ENCODE measurements at regions not wholly inside any gene's neighbourhood (a gene's known extent, or its start where the extent isn't known, plus 50 kb on each side); places are given as distances from the start of the nearest gene placed in this dataset.

DNA sequence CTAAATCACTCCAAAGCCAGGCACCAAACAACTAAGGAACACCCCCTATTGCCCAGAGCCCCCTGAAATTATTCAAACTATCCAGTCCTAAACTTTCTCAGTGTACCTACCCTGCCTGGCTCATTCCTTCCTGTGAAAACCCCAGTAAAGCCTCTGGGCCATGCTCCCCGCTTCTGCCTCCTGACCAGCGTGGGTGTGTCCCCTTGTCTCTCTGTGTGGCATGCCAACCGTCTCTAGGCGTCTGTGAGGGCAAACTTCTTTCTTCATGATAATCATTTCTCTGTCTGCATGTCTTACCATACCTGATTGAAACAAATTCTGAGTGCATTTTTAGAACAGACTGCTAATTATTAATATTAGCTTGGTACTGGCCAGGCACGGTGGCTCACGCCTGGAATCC lies 75.1 kb upstream of the EPCAM start:
- Mint-ChIP-seq H3K27ac (no peak overlapping the region), H3K27me3 (no peaks in the 10 kb centered on the region), H3K9me3 (ENCODE audit: insufficient read depth) (no peaks in the 10 kb centered on the region), H3K4me1 (peaks cover 4% of the 10 kb centered on the region), H3K4me3 (no peak overlapping the region)
- H3K9me3 ChIP-seq (ENCODE audit: control extremely low read depth in 1 of 3, control insufficient read depth in 2 of 3, insufficient read depth in 1 of 3, low read length in 2 of 3), result no peaks in the 10 kb centered on the region
- ChIA-PET POLR2A (no interaction called here), CTCF (no interaction called here)
- H3K4me2 ChIP-seq (replicated peaks; ENCODE audit: low read depth, low read length, poor library complexity, severe bottlenecking), result no peak overlapping the region
- no peak for ATAC-seq (ENCODE audit: low read depth)
- no peaks in the 10 kb centered on the region for H3K27me3 ChIP-seq (replicated peaks in 1 of 4; ENCODE audit: control extremely low read depth in 1 of 4, control insufficient read depth in 3 of 4, insufficient read depth in 4 of 4, low read length in 3 of 4)
- H3K4me1 ChIP-seq (ENCODE audit: control insufficient read depth in 2 of 2, insufficient read depth in 2 of 2, low read length in 2 of 2), result no peaks in the 10 kb centered on the region
- no peaks in the 10 kb centered on the region for H3K79me2 ChIP-seq (ENCODE audit: control insufficient read depth, insufficient read depth, low read length)
- H3K36me3 ChIP-seq (replicated peaks in 1 of 2; ENCODE audit: control extremely low read depth in 1 of 2, control insufficient read depth in 1 of 2, extremely low read depth in 1 of 2, insufficient read depth in 2 of 2, low read length in 1 of 2), result no peaks in the 10 kb centered on the region
- no peak overlapping the region for H3K27ac ChIP-seq (ENCODE audit: low read length in 2 of 2)
- WGBS (ENCODE audit: insufficient coverage), result 97% methylated on average over 4 of the region's 6 CpGs
- H3K4me3 ChIP-seq (ENCODE audit: control extremely low read depth in 1 of 5, extremely low read depth in 1 of 5, insufficient read depth in 1 of 5, low read depth in 2 of 5, low read length in 4 of 5), result no peak overlapping the region
- H4K20me1 ChIP-seq (ENCODE audit: control insufficient read depth, insufficient read depth, low read length, poor library complexity, severe bottlenecking), result no peaks in the 10 kb centered on the region
- no peak for TF ChIP-seq EZH2 (IDR thresholded peaks at IDR 0.05; ENCODE audit: borderline replicate concordance, insufficient read depth, low read depth, low read length, poor library complexity, severe bottlenecking)
- TF ChIP-seq, protein P1, sequence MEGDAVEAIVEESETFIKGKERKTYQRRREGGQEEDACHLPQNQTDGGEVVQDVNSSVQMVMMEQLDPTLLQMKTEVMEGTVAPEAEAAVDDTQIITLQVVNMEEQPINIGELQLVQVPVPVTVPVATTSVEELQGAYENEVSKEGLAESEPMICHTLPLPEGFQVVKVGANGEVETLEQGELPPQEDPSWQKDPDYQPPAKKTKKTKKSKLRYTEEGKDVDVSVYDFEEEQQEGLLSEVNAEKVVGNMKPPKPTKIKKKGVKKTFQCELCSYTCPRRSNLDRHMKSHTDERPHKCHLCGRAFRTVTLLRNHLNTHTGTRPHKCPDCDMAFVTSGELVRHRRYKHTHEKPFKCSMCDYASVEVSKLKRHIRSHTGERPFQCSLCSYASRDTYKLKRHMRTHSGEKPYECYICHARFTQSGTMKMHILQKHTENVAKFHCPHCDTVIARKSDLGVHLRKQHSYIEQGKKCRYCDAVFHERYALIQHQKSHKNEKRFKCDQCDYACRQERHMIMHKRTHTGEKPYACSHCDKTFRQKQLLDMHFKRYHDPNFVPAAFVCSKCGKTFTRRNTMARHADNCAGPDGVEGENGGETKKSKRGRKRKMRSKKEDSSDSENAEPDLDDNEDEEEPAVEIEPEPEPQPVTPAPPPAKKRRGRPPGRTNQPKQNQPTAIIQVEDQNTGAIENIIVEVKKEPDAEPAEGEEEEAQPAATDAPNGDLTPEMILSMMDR (IDR thresholded peaks at IDR 0.05), result no peak
- no peak overlapping the region for H2AFZ ChIP-seq (ENCODE audit: insufficient read depth, low read depth, low read length, poor library complexity, severe bottlenecking)
- intact Hi-C loops (cut with micrococcal nuclease), result no loop called here
- H3K9ac ChIP-seq (ENCODE audit: low read length), result no peak overlapping the region
- no peak for DNase-seq

DNA sequence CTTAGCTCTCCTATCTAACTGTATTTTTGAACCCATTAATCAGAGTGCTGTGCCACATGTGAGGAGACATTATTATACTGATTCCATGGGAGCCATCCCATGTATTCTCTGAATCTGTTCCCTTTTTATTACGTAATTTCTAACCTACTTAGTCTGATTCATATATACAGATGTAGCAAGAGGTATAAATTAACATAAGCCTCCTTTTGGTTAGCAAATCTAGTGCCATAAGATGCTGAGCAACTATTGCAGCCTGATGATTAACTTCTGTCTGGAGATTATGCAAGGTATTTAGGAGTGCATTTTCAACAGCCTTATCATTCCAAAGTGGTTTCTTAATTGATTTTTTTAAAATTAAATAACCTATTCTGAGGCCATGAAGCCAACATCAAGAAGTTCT lies 80.2 kb upstream of the EPCAM start:
- Histone ChIP-seq H3K27me3 (replicated peaks in 1 of 4; ENCODE audit: control extremely low read depth in 1 of 4, control insufficient read depth in 3 of 4, insufficient read depth in 4 of 4, low read length in 3 of 4) (no peaks in the 10 kb centered on the region), H4K20me1 (ENCODE audit: control insufficient read depth, insufficient read depth, low read length, poor library complexity, severe bottlenecking) (no peaks in the 10 kb centered on the region), H3K4me3 (ENCODE audit: control extremely low read depth in 1 of 5, extremely low read depth in 1 of 5, insufficient read depth in 1 of 5, low read depth in 2 of 5, low read length in 4 of 5) (no peak overlapping the region), H3K79me2 (ENCODE audit: control insufficient read depth, insufficient read depth, low read length) (no peaks in the 10 kb centered on the region), H3K9me3 (ENCODE audit: control extremely low read depth in 1 of 3, control insufficient read depth in 2 of 3, insufficient read depth in 1 of 3, low read length in 2 of 3) (no peaks in the 10 kb centered on the region), H3K27ac (ENCODE audit: low read length in 2 of 2) (no peak overlapping the region), H3K4me1 (ENCODE audit: control insufficient read depth in 2 of 2, insufficient read depth in 2 of 2, low read length in 2 of 2) (no peaks in the 10 kb centered on the region), H3K9ac (ENCODE audit: low read length) (no peak overlapping the region), H3K36me3 (replicated peaks in 1 of 2; ENCODE audit: control extremely low read depth in 1 of 2, control insufficient read depth in 1 of 2, extremely low read depth in 1 of 2, insufficient read depth in 2 of 2, low read length in 1 of 2) (no peaks in the 10 kb centered on the region), H3K4me2 (replicated peaks; ENCODE audit: low read depth, low read length, poor library complexity, severe bottlenecking) (no peak overlapping the region), H2AFZ (ENCODE audit: insufficient read depth, low read depth, low read length, poor library complexity, severe bottlenecking) (no peak overlapping the region)
- WGBS (ENCODE audit: insufficient coverage), result no CpG with 5 or more reads among the region's 1 CpG
- no peaks in the 10 kb centered on the region for H3K27me3 Mint-ChIP-seq
- CTCF ChIA-PET, result no interaction called here
- no peak overlapping the region for H3K27ac Mint-ChIP-seq
- H3K4me1 Mint-ChIP-seq, result no peaks in the 10 kb centered on the region
- ATAC-seq (ENCODE audit: low read depth), result no peak
- no peak overlapping the region for H3K4me3 Mint-ChIP-seq
- no peak for TF ChIP-seq EZH2 (IDR thresholded peaks at IDR 0.05; ENCODE audit: borderline replicate concordance, insufficient read depth, low read depth, low read length, poor library complexity, severe bottlenecking)
- TF ChIP-seq, protein P1 (IDR thresholded peaks at IDR 0.05), result no peak
- intact Hi-C loops (cut with micrococcal nuclease), result no loop called here
- no peak for DNase-seq
- POLR2A ChIA-PET, result no interaction called here
- H3K9me3 Mint-ChIP-seq (ENCODE audit: insufficient read depth), result no peaks in the 10 kb centered on the region
